GM12875 (cell line): ENCODE measurements at regions not wholly inside any gene's neighbourhood (a gene's known extent, or its start where the extent isn't known, plus 50 kb on each side); places are given as distances from the start of the nearest gene placed in this dataset.
"Not testable (repeated sequence)": the region's sequence is repeated elsewhere in the genome, so short reads cannot be mapped to it uniquely, and the experiment has no call there.

Experiments used
- H3K4me3 ChIP-seq: one replicate; pipeline ENCODE4 v1.5.1; 2011; ENCODE audit warnings: low read depth, low read length, control low read depth
- TF ChIP-seq, protein P1 (sequence below): IDR thresholded peaks from 2 replicates; pipeline ENCODE4 v1.5.1; 2011; ENCODE audit warnings: low read depth, mild to moderate bottlenecking, control low read depth, inconsistent platforms, low read length, moderate library complexity, borderline replicate concordance; ENCODE audit not compliant: insufficient read depth

- no peak overlapping the region for H3K4me3 ChIP-seq
- TF ChIP-seq, protein P1, sequence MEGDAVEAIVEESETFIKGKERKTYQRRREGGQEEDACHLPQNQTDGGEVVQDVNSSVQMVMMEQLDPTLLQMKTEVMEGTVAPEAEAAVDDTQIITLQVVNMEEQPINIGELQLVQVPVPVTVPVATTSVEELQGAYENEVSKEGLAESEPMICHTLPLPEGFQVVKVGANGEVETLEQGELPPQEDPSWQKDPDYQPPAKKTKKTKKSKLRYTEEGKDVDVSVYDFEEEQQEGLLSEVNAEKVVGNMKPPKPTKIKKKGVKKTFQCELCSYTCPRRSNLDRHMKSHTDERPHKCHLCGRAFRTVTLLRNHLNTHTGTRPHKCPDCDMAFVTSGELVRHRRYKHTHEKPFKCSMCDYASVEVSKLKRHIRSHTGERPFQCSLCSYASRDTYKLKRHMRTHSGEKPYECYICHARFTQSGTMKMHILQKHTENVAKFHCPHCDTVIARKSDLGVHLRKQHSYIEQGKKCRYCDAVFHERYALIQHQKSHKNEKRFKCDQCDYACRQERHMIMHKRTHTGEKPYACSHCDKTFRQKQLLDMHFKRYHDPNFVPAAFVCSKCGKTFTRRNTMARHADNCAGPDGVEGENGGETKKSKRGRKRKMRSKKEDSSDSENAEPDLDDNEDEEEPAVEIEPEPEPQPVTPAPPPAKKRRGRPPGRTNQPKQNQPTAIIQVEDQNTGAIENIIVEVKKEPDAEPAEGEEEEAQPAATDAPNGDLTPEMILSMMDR: no peak
These were observed 253.4 kb upstream of the DDHD1 start for GRCh38 chr14:53406519-53406918.

DNA sequence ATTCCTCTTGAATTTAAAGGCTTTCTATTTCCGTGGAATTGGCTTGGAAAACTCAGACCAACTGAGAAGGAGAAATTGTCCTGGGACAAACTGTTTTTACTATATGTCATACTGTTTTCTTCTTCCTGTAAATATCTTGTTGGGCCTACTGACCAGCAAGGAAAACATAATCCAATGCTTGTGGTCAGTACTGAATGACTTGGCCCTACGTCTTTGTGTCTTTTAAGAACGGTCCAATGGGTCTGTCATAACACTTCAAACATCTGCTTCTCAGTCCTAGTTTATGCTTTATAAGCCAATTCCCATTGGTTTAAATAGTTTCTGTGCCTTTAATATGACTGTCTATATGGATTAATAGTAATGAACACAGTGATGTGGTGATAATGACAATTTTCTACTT lies 248.5 kb upstream of the DDHD1 start:
- no peak overlapping the region for H3K4me3 ChIP-seq

GRCh38 chr14:53399057-53399456 lies 245.9 kb upstream of the DDHD1 start:
- H3K4me3 ChIP-seq: no peak overlapping the region
- TF ChIP-seq, protein P1: peak; percentile 16; the same call in 1 of the 2 replicates

More for the DNA sequence above, 248.5 kb upstream of the DDHD1 start:
- TF ChIP-seq, protein P1: no peak

DNA sequence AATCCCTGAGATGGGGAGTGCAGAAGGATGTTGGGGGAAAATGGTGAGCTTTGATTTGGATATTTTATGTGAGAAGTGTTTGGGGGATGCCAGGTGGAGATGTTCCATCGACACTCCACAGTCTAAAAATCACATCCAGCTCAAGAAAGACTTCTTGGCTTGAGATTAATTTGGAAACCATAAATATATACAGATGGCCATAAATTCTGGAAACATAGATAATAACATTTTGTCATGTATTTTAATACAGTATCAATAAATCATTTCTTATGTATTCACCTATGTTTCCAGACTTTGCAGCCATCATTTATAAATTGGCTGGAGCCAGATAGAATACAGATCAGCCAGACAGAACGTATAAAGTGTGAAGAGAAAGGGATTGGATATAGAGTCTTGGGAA lies 245.5 kb upstream of the DDHD1 start:
- TF ChIP-seq, protein P1: no peak
- H3K4me3 ChIP-seq: no peak overlapping the region

- H3K4me3 ChIP-seq: not testable (repeated sequence)
These were observed 242.1 kb upstream of the DDHD1 start for GRCh38 chr14:53395267-53395666.

DNA sequence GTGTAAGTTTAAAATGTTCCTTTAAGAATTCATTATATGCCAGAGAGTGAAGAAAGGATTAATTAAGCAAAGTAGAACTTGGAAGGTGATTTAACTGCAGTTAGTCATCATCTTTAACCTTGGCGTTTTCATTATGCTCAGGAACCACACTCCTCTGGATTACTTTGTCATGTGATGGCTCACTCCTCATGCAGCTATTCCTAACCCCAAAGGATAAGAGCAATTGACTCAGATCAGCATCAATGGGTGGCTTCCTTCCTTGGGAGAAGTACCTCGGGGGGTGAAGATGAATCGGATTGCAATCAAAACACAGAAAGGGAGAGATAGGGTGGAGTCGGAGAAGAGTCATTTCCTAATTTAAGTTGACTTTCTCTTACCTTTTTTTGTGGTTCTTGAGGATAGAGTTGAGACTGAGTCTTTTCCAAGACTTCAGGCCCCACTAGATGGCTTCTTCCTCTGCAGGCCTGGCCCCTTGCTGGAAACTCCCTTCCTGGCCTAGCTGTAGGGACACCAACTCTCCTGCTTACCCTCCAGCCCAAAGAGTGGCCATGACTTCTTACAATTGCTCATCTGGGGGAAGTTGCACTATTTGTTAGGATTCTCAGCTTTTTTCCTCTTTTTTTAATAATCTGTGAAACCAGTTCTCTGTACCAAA lies 238.6 kb upstream of the DDHD1 start:
- no peak overlapping the region for H3K4me3 ChIP-seq
- TF ChIP-seq, protein P1: no peak

GRCh38 chr14:53391156-53391555 lies 238.0 kb upstream of the DDHD1 start:
- TF ChIP-seq, protein P1: no peak

More at GRCh38 chr14:53391156-53391555, 238.0 kb upstream of the DDHD1 start:
- no peak overlapping the region for H3K4me3 ChIP-seq
